Colonic mucosa (tissue), 4 donors: ENCODE measurements at regions not wholly inside any gene's neighbourhood (a gene's known extent, or its start where the extent isn't known, plus 50 kb on each side); places are given as distances from the start of the nearest gene placed in this dataset.

ENCODE experiments used
- DNase-seq: peaks from one replicate; pipeline ENCODE4 v3.0.0-alpha.2; 2020
- H3K27ac ChIP-seq: fragments of 200-600 bp; one replicate; pipeline ENCODE4 v1.8.0; 2021
- H3K27me3 ChIP-seq: fragments of 200-600 bp; one replicate; pipeline ENCODE4 v1.8.0; 2021
- H3K36me3 ChIP-seq: fragments of 200-600 bp; one replicate; pipeline ENCODE4 v1.8.0; 2021
- H3K4me1 ChIP-seq: fragments of 200-600 bp; one replicate; pipeline ENCODE4 v1.8.0; 2021; ENCODE audit warnings: mild to moderate bottlenecking
- H3K4me3 ChIP-seq: fragments of 200-600 bp; one replicate; pipeline ENCODE4 v1.8.0; 2021
- H3K9ac ChIP-seq, 2 donors: one replicate each; pipeline ENCODE4 v1.7.0; 2013; ENCODE audit warnings: control low read depth in 2 of 2, low read depth in 2 of 2, low read length in 2 of 2
- H3K9me3 ChIP-seq: fragments of 200-600 bp; one replicate; pipeline ENCODE4 v1.8.0; 2021
- CTCF ChIP-seq: fragments of 200-600 bp; IDR thresholded peaks from one replicate; pipeline ENCODE4 v1.8.0; 2022; ENCODE audit warnings: antibody characterized with exemption, mild to moderate bottlenecking
- intact Hi-C: fragments of 100-400 bp; cut with DNase I; formaldehyde crosslinking; loops from one replicate; pipeline ENCODE4 v1.14.1; 2022
- donor health status: healthy.
- donor health status: DM: no; HTN: no; CAD: no.
- donor health status: DM: no; HTN: no; CAD: no.

GRCh38 chr20:51266353-51266752, 243.4 kb upstream of the KCNG1 start:
- Histone ChIP-seq H3K36me3 (no peaks in the 10 kb centered on the region), H3K4me3 (no peak overlapping the region), H3K27me3 (no peaks in the 10 kb centered on the region), H3K4me1 (no peaks in the 10 kb centered on the region), H3K27ac (no peak overlapping the region), H3K9ac (no peak overlapping the region), H3K9me3 (no peaks in the 10 kb centered on the region)
- intact Hi-C loops: no loop called here
- no peak for DNase-seq
- no peak for TF ChIP-seq CTCF

- Histone ChIP-seq H3K4me1 (no peaks in the 10 kb centered on the region), H3K9ac (no peak overlapping the region), H3K4me3 (no peak overlapping the region), H3K9me3 (no peaks in the 10 kb centered on the region), H3K27ac (no peak overlapping the region), H3K27me3 (no peaks in the 10 kb centered on the region), H3K36me3 (no peaks in the 10 kb centered on the region)
- no peak for DNase-seq
- intact Hi-C loops: no loop called here
- no peak for TF ChIP-seq CTCF
Observed at GRCh38 chr20:51265361-51265760, 242.5 kb upstream of the KCNG1 start.

- intact Hi-C loops: no loop called here
Observed at GRCh38 chr20:51262240-51262639, 239.3 kb upstream of the KCNG1 start.

GRCh38 chr20:51259455-51259854, 236.5 kb upstream of the KCNG1 start:
- H3K4me1 ChIP-seq: no peaks in the 10 kb centered on the region
- H3K36me3 ChIP-seq: no peaks in the 10 kb centered on the region
- intact Hi-C loops: no loop called here
- no peak overlapping the region for H3K4me3 ChIP-seq
- no peak for DNase-seq
- no peaks in the 10 kb centered on the region for H3K9me3 ChIP-seq
- no peak for TF ChIP-seq CTCF
- H3K9ac ChIP-seq: no peak overlapping the region
- no peak overlapping the region for H3K27ac ChIP-seq
- no peaks in the 10 kb centered on the region for H3K27me3 ChIP-seq

More at GRCh38 chr20:51262240-51262639, 239.3 kb upstream of the KCNG1 start:
- DNase-seq: no peak
- no peak overlapping the region for H3K27ac ChIP-seq
- no peak overlapping the region for H3K9ac ChIP-seq
- H3K27me3 ChIP-seq: no peaks in the 10 kb centered on the region
- TF ChIP-seq CTCF: no peak
- H3K4me1 ChIP-seq: no peaks in the 10 kb centered on the region
- H3K36me3 ChIP-seq: no peaks in the 10 kb centered on the region
- H3K4me3 ChIP-seq: no peak overlapping the region
- no peaks in the 10 kb centered on the region for H3K9me3 ChIP-seq

- H3K4me1 ChIP-seq: no peaks in the 10 kb centered on the region
- H3K27me3 ChIP-seq: no peaks in the 10 kb centered on the region
- no peak overlapping the region for H3K27ac ChIP-seq
- H3K4me3 ChIP-seq: no peak overlapping the region
- intact Hi-C loops: no loop called here
- no peak for DNase-seq
- no peak overlapping the region for H3K9ac ChIP-seq
- no peaks in the 10 kb centered on the region for H3K9me3 ChIP-seq
- H3K36me3 ChIP-seq: no peaks in the 10 kb centered on the region
- no peak for TF ChIP-seq CTCF
Observed at GRCh38 chr20:51258582-51259165, 235.8 kb upstream of the KCNG1 start.
